HG03571 (cell line): ENCODE measurements at regions not wholly inside any gene's neighbourhood (a gene's known extent, or its start where the extent isn't known, plus 50 kb on each side); places are given as distances from the start of the nearest gene placed in this dataset.
"Not testable (repeated sequence)": the region's sequence is repeated elsewhere in the genome, so short reads cannot be mapped to it uniquely, and the experiment has no call there.

ENCODE experiments used
- ATAC-seq: cut with Tn5 transposase; IDR thresholded peaks from one replicate; pipeline ENCODE4 v1.9.1; 2021; ENCODE audit not compliant: unreplicated experiment

- no peak for ATAC-seq
Observed at GRCh38 chr7:138214926-138215325, 138.7 kb downstream of the AKR1D1 start.

DNA sequence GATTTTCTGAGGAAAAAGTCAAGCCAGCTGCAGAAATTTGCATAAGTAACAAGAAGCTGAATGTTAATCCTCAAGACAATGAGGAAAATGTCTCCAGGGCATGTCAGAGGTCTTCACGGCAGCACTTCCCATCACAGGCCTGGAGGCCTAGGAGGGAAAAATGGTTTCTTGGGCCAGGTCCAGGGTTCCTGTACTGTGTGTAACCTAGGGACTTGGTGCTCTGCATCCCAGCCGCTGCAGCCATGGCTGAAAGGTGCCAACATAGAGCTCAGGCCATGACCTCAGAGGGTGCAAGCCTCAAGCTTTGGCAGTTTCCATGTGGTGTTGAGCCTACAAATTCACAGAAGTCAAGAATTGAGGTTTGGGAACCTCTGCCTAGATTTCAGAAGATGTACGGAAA lies 144.1 kb downstream of the AKR1D1 start:
- not testable (repeated sequence) for ATAC-seq

GRCh38 chr7:138221388-138221787 lies 145.1 kb downstream of the AKR1D1 start:
- ATAC-seq = not testable (repeated sequence)

- ATAC-seq = no peak
Observed at GRCh38 chr7:138223402-138223879, 147.2 kb downstream of the AKR1D1 start.

- ATAC-seq = no peak
Observed at GRCh38 chr7:138226001-138226476, 149.8 kb downstream of the AKR1D1 start.

GRCh38 chr7:138226745-138227279 lies 150.6 kb downstream of the AKR1D1 start:
- ATAC-seq = no peak

DNA sequence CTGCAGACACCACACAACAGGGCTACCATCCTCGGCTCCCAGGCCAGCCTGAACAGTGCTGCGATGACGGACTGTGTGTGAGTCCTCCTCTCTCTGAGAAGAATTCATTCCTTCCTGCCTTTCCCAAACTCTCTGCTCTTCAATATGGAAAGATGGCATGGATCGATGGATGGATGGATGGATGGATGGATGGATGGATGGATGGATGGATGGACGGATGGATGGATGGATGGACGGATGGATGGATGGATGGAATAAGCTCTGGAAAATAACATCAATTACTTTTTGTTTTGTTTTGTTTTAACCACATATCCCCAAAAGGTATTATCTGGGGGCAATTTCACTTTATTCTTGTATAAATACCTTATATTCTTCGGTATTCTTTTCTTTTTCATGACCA lies 151.9 kb downstream of the AKR1D1 start:
- no peak for ATAC-seq

DNA sequence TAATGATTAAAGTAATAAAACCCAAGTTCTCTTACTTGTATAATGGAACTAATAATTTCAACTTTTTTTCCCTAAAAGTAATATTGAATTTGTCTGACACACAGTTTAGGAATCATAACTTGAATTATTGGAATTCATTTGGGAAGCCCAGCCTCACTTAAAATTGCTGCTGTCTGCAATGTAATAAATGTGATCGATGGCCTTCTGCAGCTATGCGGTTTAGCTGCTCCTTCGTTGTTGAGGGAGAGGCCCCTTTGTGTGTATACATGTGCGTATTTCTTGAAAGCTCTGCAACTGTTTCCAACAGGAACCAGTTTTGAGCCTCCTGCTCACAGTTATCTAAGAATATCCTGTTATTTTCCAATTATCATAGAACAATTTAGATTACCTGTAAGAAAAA lies 152.5 kb downstream of the AKR1D1 start:
- no peak for ATAC-seq

GRCh38 chr7:138233189-138233588 lies 156.9 kb downstream of the AKR1D1 start:
- ATAC-seq = no peak

DNA sequence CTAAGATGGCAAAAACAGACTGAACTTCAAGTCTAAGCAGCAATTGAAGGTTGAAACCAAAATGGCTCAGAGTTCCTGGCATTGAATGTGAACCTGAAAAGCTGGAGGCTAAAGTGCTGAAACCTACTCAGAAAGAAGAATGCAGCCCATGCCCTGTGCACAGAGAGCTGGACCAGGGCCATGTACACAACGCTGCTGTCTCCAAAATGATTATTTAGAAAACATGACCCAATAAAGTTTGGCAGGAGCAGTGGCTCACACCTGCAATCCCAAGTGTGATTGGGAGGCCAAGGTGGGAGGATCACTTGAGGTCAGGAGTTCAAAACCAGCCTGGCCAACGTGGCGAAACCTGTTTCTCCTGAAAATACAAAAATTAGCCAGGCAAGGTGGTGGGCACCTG lies 158.9 kb downstream of the AKR1D1 start:
- no peak for ATAC-seq

DNA sequence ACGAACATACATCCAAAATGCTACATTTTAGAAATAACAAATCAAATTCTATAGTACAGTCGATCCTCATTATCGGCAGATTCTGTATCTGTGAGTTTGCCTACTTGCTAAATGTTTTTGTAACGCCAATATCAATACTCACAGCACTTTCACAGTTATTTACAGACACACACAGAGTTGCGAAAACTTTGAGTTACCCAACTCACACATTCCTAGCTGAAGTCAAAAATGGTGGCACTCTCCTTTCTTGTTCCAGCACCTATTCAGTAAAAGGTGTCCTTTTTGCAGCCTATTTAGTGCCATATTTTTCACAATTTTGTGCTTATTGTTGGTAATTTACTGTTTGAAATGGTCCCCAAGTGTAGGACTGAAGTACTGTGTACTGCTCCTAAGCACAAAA lies 161.7 kb downstream of the AKR1D1 start:
- no peak for ATAC-seq

DNA sequence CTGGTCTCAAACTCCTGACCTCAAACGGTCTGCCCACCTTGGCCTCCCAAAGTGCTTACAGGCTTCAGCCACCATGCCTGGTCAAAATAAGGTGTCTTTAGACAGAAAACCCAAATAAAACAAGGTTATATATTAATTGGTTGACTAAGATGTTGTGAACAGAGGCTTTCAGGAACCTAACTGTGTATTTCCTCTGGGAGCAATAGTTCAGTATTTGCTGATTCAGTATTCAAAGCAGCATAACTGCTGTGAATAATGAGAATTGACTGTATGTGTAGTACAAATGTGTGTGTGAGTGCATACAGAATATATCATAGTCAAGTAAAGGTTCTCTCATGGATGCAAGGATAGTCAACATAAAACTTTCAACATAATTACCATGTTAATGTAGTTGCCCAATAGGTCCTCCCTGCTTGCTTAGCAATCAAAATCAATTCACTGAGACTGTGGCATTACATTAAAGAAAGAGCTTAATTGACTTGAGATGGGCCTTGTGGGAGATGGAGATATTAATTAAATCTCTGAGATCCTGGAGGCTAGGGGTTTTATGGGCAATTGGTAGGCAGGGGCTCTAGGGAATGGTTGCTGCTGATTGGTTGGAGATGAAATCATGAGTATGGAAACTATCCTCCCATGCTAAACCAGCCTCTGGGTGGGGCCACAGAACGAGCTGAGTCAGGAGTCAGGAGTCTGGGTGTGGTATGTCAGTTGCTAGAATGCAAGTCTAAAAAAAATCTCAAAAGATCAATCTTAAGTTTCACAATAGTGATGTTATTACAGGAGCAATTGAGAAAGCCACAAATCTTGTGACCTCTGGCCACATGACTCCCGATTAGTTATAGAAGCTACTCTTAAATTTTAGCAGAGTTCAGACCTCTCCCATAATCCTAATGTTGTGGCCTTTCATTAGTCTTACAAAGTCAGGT lies 162.7 kb downstream of the AKR1D1 start:
- ATAC-seq = no peak

GRCh38 chr7:138243430-138243829 lies 167.2 kb downstream of the AKR1D1 start:
- ATAC-seq = no peak

DNA sequence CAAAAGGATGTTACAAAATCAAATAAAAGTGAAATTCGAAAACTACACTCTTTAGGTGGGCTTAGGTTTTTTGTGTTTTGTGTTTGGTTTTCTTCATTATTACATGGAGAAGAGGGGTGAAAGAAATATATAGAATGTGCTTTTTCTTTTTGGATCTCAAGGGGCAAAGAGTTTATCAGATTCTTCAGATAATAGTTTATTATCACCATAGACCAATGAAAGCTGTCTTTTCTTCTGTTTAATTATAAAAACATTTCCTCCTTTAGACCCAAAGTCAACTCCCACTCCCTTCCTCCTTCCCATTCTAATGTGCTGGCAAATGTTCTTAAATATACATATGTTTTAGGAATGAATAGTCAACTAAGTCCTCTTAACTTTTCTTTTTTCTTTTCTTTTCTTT lies 167.6 kb downstream of the AKR1D1 start:
- no peak for ATAC-seq

GRCh38 chr7:138244606-138245005 lies 168.3 kb downstream of the AKR1D1 start:
- ATAC-seq = no peak

GRCh38 chr7:138245216-138245615 lies 169.0 kb downstream of the AKR1D1 start:
- no peak for ATAC-seq

GRCh38 chr7:138245682-138246081 lies 169.4 kb downstream of the AKR1D1 start:
- ATAC-seq = no peak

DNA sequence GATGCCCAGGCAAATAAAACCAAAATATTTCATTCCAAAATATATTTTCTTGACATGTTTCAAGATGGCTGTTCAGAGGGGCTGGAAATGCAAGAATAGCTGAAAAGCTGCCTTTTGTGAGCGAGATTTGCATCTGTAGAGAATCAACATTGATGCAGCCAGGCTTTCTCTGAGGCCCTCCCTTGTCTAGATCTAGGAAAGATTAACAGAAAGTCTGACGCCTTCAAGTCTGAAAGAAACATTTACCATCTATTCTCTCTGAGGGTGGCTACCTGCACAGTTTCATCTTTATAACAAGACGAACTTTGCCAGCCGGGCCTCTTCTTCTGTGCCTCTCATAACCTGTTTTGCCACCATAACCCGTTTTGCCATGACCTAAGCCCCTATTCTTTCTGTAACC lies 170.2 kb downstream of the AKR1D1 start:
- ATAC-seq = no peak

GRCh38 chr7:138247081-138247480 lies 170.8 kb downstream of the AKR1D1 start:
- ATAC-seq = no peak

DNA sequence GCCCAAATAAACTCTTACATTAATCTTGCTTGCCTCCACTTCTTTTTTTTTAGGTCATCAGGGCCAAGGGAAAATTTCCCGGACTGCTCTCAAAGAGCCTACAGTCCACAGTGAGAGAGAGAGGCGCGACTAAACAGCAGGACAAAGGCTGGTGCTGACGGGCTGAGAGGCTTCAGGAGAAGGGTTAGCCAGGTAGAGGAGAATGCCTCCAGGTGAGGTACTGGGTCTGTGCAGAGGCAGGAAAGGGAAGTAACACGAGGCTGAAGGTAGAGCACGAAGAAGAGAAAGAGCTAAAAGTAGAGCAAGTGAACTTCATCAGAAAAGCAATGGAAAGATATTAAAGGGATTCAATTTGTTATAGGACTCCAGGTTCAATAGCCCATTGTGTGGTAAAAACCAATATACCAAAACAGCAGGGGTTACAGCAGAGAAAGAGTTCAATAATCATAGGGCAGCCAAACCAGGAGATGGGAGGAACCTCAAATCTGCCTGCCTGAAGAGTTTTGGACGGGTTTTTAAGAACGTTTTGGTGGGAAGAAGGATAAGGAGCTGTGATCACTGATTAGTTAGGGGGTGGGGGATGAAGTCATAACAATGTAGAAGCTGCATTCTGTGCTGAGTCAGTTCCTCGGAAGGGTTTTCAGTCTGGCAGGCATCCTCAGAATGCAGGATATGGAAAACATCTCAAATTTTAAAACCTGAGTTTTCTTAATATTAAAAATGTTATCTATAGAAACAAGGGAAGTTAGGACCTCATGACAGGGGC lies 171.5 kb downstream of the AKR1D1 start:
- no peak for ATAC-seq

- ATAC-seq = no peak
Observed at GRCh38 chr7:138248609-138249008, 172.3 kb downstream of the AKR1D1 start.

DNA sequence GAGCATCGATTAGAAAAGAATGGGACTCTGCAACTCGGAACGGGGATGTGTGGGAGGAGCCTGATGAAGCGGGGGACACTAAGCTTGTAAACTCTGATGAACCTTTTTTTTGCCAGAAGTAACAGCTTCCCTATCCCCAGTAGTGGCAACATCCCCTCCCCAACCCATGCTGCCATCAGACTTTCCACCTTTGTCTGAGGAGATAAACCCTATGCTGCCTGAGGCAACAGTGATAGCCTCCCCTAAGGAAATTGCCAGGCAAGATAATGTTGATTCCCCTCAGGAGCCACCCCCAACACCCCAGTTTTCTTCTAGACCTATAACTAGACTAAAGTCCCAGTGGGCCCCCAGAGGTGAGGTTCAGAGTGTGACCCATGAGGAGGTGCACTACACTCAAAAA lies 173.7 kb downstream of the AKR1D1 start:
- ATAC-seq = no peak
